Natural killer cell treated with Interleukin-12 subunit alpha and Interleukin-12 subunit beta and Interleukin-15 and Interleukin-18, amount 100 ng/mL, for 72 hours (primary cell): ENCODE measurements at regions not wholly inside any gene's neighbourhood (a gene's known extent, or its start where the extent isn't known, plus 50 kb on each side); places are given as distances from the start of the nearest gene placed in this dataset.
"Not testable (repeated sequence)": the region's sequence is repeated elsewhere in the genome, so short reads cannot be mapped to it uniquely, and the experiment has no call there.

Source experiments
- ATAC-seq, 2 donors: fragments of 150-1000 bp; cut with Tn5 transposase in 1 of 2; sonication (Bioruptor Pico), chemical (Tn5 transposase) in 1 of 2; 2 replicates each; pipeline ENCODE4 v1.10.0; 2021
- DNase-seq: peaks from one replicate; pipeline ENCODE4 v3.0.0; 2022; ENCODE audit warnings: low spot score
- H3K27ac Mint-ChIP-seq, 2 donors: 1 replicate in 1 of 2; 2 replicates in 1 of 2; pipeline ENCODE4 v1.8.0; 2022; ENCODE audit warnings: mixed read lengths in 2 of 2, mild to moderate bottlenecking in 1 of 2, moderate library complexity in 1 of 2
- H3K27me3 Mint-ChIP-seq, 2 donors: 1 replicate in 1 of 2; 2 replicates in 1 of 2; pipeline ENCODE4 v1.8.0; 2022; ENCODE audit warnings: mixed read lengths in 2 of 2
- H3K36me3 Mint-ChIP-seq: one replicate; pipeline ENCODE4 v1.8.0; 2022; ENCODE audit warnings: mixed read lengths
- H3K4me1 Mint-ChIP-seq, 2 donors: 1 replicate in 1 of 2; 2 replicates in 1 of 2; pipeline ENCODE4 v1.8.0; 2022; ENCODE audit warnings: low read depth in 2 of 2, mixed read lengths in 2 of 2, mild to moderate bottlenecking in 1 of 2
- H3K4me3 Mint-ChIP-seq: one replicate; pipeline ENCODE4 v1.8.0; 2022; ENCODE audit warnings: mixed read lengths
- H3K9me3 Mint-ChIP-seq: 2 replicates; pipeline ENCODE4 v1.8.0; 2022; ENCODE audit warnings: mixed read lengths

DNA sequence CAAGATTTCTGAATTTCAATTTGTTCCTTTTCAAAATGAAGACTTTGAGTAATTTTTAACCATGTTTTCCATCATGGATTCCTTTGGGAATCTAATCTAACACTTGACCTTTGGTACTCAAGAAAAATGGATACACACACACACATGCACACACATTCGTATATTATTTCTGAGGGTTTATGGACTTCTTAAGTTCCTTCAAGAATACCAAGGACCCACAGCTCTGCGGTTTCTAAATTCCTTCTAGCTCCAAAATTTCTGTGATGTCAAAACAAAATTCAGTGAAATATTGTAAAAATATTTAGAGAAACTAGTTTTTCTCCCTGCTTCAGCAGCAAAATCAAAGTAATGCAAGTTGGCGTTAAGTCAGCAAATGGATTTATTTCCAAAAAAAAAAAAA, 98.3 kb upstream of the FAM13C start:
- H3K4me3 Mint-ChIP-seq: no peak overlapping the region
- peaks cover 4% of the 10 kb centered on the region for H3K9me3 Mint-ChIP-seq
- DNase-seq (no peak), ATAC-seq (no peak)
- H3K27ac Mint-ChIP-seq: no peak overlapping the region
- no peaks in the 10 kb centered on the region for H3K4me1 Mint-ChIP-seq
- H3K36me3 Mint-ChIP-seq: no peaks in the 10 kb centered on the region
- H3K27me3 Mint-ChIP-seq: no peaks in the 10 kb centered on the region

DNA sequence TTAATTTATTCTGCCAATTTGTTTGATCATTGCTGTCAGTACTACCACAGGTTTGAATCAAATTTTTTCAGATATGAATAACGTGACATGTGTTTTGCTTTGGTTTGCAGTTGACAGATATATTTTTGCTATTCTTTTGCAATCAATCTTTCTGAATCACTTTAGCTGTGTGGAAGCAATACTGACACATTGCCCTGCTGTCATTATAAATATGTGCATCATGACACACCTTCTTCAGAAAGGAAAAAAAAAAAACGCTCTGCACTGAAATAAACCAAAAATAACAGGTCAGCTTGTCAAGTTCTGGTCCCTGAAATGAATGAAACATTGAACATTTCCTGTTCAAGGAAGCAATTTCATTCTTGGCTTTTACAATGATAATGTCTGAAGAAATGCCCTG, 93.8 kb upstream of the FAM13C start:
- H3K4me3 Mint-ChIP-seq: no peak overlapping the region
- no peaks in the 10 kb centered on the region for H3K4me1 Mint-ChIP-seq
- ATAC-seq (no peak), DNase-seq (no peak)
- H3K9me3 Mint-ChIP-seq: peaks cover 3% of the 10 kb centered on the region
- H3K27ac Mint-ChIP-seq: no peak overlapping the region
- H3K36me3 Mint-ChIP-seq: no peaks in the 10 kb centered on the region
- no peaks in the 10 kb centered on the region for H3K27me3 Mint-ChIP-seq

DNA sequence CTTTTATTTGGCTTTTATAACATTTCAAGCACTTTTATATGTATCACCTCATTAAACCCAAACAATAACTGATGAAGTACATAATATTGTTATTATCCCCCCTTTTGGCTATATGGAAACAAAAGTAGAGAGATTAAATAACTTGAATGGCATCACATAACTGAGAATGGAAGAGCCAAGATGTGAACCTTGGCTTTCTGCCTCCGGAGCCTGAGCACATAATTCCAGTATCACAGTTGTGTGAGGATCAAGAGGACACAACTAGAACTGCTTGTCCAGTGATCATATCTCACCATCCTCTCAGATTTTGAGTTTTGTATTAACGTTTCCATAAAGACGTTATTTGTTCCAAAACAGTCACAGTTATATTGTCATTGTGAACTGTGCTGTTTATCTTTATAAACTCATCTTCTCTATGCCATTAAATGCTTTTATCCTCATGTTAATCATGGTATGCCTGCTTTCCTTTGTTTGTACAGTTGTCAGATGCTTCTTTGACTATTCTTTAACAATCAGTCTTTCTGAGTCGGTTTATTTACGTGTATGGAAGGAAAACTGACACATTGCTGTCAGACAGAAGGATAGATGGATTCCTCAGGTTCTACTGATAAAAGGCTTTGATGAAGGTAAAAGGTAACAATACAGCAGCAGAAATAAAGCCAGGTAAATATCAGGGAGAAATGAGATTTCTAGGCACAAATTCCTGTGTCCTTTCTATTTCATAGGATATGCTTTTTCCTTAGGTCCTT, 92.0 kb upstream of the FAM13C start:
- Mint-ChIP-seq H3K9me3 (peaks cover 6% of the 10 kb centered on the region), H3K27ac (no peak overlapping the region), H3K4me1 (no peaks in the 10 kb centered on the region), H3K4me3 (no peak overlapping the region), H3K27me3 (no peaks in the 10 kb centered on the region), H3K36me3 (no peaks in the 10 kb centered on the region)
- no peak for ATAC-seq
- no peak for DNase-seq

DNA sequence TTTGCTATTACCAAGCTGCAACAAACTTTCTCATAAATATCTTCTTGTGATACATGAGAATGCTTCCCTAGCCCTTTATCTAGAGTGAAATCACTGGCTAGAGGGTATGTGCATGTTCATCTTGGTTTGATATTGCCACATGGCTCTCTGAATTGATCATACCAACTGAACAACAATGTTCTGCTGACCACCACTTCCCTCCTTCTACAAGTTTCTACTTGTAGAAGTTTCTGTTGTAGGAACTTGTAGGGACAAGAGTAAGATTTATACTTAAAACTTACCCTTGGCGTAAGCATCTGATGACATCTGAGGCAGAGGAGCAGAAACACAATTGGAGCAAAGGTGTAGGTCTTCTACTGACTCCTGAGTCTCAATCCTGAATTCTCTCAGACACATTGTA, 86.3 kb upstream of the FAM13C start:
- H3K4me1 Mint-ChIP-seq: no peaks in the 10 kb centered on the region
- no peak overlapping the region for H3K4me3 Mint-ChIP-seq
- no peaks in the 10 kb centered on the region for H3K36me3 Mint-ChIP-seq
- no peaks in the 10 kb centered on the region for H3K27me3 Mint-ChIP-seq
- ATAC-seq: no peak
- DNase-seq: no peak
- no peak overlapping the region for H3K27ac Mint-ChIP-seq
- H3K9me3 Mint-ChIP-seq: peaks cover 3% of the 10 kb centered on the region

DNA sequence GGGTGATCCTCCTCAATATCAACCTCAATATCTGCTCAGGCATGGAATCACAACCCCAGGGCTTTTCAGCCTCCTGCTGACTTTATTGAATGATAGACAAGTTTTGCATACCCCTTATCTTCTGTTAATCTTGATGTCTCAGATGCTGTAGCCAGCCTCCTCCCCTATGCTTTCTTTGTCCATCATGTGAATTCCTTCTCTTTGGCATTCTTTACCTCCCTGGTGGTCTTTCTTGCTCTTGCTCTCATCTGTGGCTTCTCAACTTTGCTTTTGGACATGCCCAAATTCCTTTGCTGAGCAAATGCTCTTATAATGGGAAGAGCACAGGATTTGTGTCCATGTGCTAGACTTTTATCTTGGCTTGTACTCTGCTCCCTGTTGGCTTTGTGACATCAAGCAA, 73.4 kb upstream of the FAM13C start:
- H3K9me3 Mint-ChIP-seq: peaks cover 20% of the 10 kb centered on the region
- no peak overlapping the region for H3K27ac Mint-ChIP-seq
- ATAC-seq (no peak), DNase-seq (no peak)
- no peak overlapping the region for H3K4me3 Mint-ChIP-seq
- H3K27me3 Mint-ChIP-seq: no peaks in the 10 kb centered on the region
- no peaks in the 10 kb centered on the region for H3K4me1 Mint-ChIP-seq
- H3K36me3 Mint-ChIP-seq: no peaks in the 10 kb centered on the region

DNA sequence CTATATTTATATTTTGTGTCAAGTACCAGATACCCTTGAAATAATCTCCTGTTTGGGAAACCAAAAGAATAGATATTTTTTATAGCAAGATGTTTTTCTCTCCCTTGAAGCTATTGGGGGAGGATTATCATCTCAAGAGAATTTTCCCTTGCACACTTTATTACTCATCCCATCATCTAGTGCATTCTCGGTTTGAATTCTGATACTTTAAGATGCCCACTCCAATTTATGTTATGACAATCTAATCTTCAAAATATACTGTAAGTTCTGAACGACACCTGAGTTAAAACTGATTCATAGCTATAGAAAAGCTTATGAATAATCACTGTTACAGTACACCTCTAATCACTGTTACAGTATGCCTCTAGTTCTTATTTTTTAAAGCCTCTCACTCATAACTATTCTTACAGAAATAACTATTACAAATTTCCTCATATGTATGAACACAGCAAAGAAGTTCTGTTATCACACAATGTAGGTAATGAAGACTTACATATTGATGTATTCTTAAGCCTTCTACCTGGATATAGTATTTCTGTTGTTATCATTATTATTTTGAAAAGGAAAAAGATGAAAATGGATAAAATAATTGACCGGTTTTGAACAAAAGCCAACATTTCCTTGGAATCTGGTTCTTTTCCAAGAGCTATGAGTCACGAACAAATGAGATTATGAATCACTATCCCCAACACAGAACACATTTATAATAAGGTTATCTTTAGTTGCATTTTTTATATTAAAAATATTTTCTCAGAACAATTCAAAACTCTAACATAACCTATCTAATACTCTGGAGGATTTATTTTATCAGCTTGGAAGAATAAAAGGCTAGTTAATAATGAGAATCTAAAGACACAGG, 72.3 kb upstream of the FAM13C start:
- DNase-seq: no peak
- no peak for ATAC-seq
- no peak overlapping the region for H3K27ac Mint-ChIP-seq
- H3K4me1 Mint-ChIP-seq: no peaks in the 10 kb centered on the region
- no peaks in the 10 kb centered on the region for H3K36me3 Mint-ChIP-seq
- H3K4me3 Mint-ChIP-seq: no peak overlapping the region
- no peaks in the 10 kb centered on the region for H3K27me3 Mint-ChIP-seq
- peaks cover 17% of the 10 kb centered on the region for H3K9me3 Mint-ChIP-seq

DNA sequence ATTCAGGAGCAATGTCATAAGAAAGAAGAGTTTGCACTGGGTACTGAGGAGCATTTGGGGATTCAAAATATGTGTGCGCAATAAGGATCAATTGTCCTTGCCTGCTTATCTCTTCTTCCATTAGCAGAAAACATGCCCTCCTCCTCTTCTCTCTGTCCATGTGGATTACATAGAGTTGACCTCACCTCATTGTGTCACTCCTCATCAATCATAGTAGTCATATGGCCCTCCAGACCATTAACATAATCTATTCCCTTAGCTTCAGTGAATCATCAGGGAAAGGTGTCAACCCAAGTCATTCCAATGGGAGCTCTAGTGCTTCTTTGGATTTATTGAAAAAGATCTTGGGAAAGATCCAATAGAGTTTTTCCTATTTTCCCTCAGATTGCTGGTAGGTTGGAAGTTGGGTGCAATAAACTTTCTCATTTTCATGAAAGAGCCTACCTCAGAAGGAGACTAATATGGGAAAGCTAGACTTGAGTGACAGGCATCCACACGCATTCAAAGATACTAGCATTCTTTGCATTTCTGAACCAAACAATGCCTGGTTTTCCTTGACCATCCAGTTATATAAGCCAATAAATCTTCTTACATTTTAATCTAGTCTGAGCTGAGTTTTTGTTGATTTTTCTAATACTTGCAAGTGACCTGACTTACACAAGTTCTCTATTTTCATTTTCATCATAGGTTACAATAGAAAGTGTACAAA, 71.5 kb upstream of the FAM13C start:
- Mint-ChIP-seq H3K9me3 (peaks cover 9% of the 10 kb centered on the region), H3K27ac (no peak overlapping the region), H3K4me1 (no peaks in the 10 kb centered on the region), H3K27me3 (no peaks in the 10 kb centered on the region), H3K4me3 (no peak overlapping the region), H3K36me3 (no peaks in the 10 kb centered on the region)
- DNase-seq: no peak
- no peak for ATAC-seq

DNA sequence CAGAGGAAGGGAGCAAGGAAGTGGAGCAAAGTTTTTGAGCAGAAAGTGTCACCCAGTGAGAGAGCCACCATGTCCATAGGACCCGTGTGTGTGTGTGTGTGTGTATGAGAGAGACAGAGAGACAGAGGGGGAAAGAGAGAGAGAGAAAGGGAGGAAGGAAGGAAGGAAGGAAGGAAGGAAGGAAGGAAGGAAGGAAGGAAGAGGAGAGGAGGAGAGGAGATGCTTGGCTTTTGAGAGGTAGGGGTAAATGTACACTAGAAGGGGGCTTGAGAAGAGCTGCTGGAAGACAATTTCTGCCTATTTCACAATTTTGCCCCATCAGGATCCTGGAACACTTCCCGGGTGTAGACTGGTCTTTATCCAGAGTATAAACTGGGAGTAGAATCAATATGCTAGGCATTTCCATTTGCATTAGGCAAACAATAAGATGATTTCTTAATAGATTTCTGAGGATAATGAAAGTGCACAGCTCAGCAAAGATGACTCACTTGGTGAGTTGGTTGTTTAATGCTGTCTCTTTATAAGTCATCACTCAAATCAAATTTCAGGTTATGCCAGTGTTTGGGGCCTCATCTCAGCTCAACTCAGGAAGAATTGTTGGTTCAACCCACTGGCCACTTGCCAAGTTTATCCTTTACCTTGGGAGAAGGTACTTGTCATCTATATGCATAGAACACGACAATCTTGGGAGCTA, 70.0 kb upstream of the FAM13C start:
- Mint-ChIP-seq H3K27me3 (no peaks in the 10 kb centered on the region), H3K4me1 (no peaks in the 10 kb centered on the region), H3K9me3 (peaks cover 11% of the 10 kb centered on the region), H3K36me3 (peaks cover 6% of the 10 kb centered on the region), H3K4me3 (no peak overlapping the region), H3K27ac (no peak overlapping the region)
- DNase-seq (no peak), ATAC-seq (no peak)

DNA sequence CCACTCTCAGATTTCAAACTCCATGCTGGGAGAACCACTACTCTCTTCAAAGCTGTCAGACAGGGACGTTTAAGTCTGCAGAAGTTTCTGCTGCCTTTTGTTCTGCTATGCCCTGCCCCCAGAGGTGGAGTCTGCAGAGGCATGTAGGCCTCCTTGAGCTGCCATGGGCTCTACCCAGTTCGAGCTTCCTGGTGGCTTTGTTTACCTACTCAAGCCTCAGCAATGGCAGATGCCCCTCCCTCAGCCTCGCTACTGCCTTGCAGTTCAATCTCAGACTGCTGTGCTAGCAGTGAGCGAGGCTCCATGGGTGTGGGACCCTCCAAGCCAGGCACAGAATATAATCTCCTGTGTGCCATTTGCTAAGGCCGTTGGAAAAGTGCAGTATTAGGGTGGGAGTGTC, 51.4 kb upstream of the FAM13C start:
- H3K27ac Mint-ChIP-seq, H3K4me1 Mint-ChIP-seq, ATAC-seq, H3K4me3 Mint-ChIP-seq, H3K27me3 Mint-ChIP-seq, H3K36me3 Mint-ChIP-seq, DNase-seq: not testable (repeated sequence)
- peaks cover 21% of the 10 kb centered on the region for H3K9me3 Mint-ChIP-seq
